Thymus (tissue), 11 donors: ENCODE measurements at regions not wholly inside any gene's neighbourhood (a gene's known extent, or its start where the extent isn't known, plus 50 kb on each side); places are given as distances from the start of the nearest gene placed in this dataset.

ENCODE experiments used
- DNase-seq, 9 donors: peaks; one replicate each; pipeline ENCODE4 v3.0.0-alpha.2; 2013; ENCODE audit warnings: low spot score in 9 of 9, low read depth in 6 of 9, missing footprints in 1 of 9
- H3K27ac ChIP-seq, 2 donors: one replicate each; pipeline ENCODE4 v1.5.1; 2013; ENCODE audit warnings: control low read depth in 1 of 2, low read depth in 1 of 2, low read length in 1 of 2, mild to moderate bottlenecking in 1 of 2, moderate library complexity in 1 of 2
- H3K27me3 ChIP-seq, 2 donors: one replicate each; pipeline ENCODE4 v1.5.1; 2013; ENCODE audit warnings: low read length in 1 of 2; ENCODE audit not compliant: control insufficient read depth in 2 of 2, insufficient read depth in 1 of 2
- H3K36me3 ChIP-seq, 2 donors: one replicate each; pipeline ENCODE4 v1.5.1; 2013; ENCODE audit warnings: low read length in 1 of 2, mild to moderate bottlenecking in 1 of 2, moderate library complexity in 1 of 2; ENCODE audit not compliant: control insufficient read depth in 2 of 2, insufficient read depth in 2 of 2
- H3K4me1 ChIP-seq, 2 donors: one replicate each; pipeline ENCODE4 v1.5.1; 2013; ENCODE audit warnings: low read length in 2 of 2; ENCODE audit not compliant: control insufficient read depth in 2 of 2, insufficient read depth in 2 of 2
- H3K4me3 ChIP-seq, 2 donors: one replicate each; pipeline ENCODE4 v1.5.1; 2013; ENCODE audit warnings: low read length in 2 of 2, control low read depth in 1 of 2, mild to moderate bottlenecking in 1 of 2
- H3K9me3 ChIP-seq, 2 donors: one replicate each; pipeline ENCODE4 v1.5.1; 2013; ENCODE audit warnings: low read length in 1 of 2, mild to moderate bottlenecking in 1 of 2; ENCODE audit not compliant: control insufficient read depth in 2 of 2, insufficient read depth in 1 of 2
- WGBS: extraction: QIAGEN DNeasy Blood & Tissue Kit; methylation state at CpG from one replicate; pipeline ENCODE4 v1.1.7; 2013; 5-methylcytosine and 5-hydroxymethylcytosine counted together
- donor health status: healthy.

DNA sequence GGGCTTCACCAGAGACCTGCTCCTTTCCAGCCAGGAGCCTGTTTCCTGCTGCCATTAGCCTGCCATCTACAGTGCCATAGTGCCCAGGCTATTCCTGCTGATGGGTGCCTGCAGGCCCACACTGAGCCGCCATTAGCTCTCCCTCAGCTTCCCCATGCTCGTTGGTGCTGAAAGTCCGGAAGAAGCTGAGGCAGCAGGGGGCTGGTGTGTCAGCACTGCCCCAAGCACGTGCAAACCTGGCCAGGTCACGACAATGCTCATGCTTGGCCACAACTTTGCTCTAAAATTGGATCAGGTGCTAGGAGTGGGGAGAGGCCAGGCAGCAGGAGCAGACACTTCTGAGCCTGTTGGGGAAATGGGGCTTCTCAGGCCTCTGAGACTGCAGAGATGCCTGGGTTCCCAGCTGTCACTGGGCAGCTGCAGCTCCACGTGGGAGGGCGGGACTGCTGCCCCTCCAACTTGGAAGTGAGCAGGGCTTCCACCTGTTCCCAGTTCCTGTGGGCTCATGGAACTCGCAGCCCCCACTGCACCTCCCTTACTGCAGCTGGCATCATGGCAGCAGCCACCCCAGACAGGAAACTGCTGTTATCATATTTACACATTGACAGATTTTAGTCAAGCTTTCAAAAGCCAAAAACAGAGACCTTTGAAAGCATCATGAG, 913.9 kb downstream of the FSTL5 start:
- Histone ChIP-seq H3K27me3 (no peaks in the 10 kb centered on the region), H3K9me3 (peaks cover 3 to 18% of the 10 kb centered on the region in 2 donors), H3K4me1 (no peaks in the 10 kb centered on the region), H3K36me3 (no peaks in the 10 kb centered on the region), H3K4me3 (no peak overlapping the region), H3K27ac (no peak overlapping the region)
- no peak for DNase-seq
- WGBS = 93% methylated on average over 8 of the region's 8 CpGs

DNA sequence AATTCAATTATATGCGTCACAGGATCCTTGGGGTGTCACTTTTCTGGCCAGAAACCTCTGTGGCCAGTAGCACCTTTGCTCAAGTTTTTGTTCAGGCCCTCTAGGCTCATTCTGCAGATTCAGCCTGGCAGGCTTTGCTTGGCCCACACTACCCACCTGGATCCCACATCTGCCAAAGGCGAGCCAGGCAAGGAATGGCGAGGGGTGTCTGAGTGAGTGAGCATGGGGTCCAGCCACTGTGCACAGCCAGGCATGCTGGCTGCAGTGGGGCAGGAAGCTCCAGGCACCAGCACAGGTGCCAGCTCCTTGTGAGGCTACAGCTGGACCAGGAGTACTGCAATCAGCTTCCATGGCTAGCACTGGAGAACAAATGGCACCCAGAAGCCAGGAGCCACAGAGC, 914.9 kb downstream of the FSTL5 start:
- no peak for DNase-seq
- Histone ChIP-seq H3K4me3 (no peak overlapping the region), H3K36me3 (no peaks in the 10 kb centered on the region), H3K4me1 (no peaks in the 10 kb centered on the region), H3K27ac (no peak overlapping the region), H3K9me3 (peaks cover 3 to 15% of the 10 kb centered on the region in 2 donors), H3K27me3 (no peaks in the 10 kb centered on the region)
- 97% methylated on average over 3 of the region's 3 CpGs for WGBS

DNA sequence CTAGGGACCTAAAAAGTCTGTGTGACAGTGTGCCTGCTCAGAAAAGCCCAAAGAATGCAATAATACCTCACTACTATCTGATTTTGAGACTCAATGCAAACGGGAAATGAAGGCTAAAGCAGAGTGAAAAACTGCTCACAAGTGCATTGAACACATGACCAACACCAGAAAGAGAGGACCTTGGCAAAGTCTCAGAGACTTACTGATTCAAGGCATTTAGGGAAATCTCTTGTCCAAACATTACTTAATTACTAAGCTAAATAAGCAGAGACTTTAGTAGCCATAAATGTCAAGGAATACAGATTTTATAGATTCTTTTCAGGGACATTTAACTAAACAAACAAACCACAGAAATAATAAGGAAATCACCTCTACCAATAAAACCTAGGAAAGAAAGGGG, 916.0 kb downstream of the FSTL5 start:
- Histone ChIP-seq H3K4me3 (no peak overlapping the region), H3K27me3 (no peaks in the 10 kb centered on the region), H3K9me3 (peaks cover 3 to 15% of the 10 kb centered on the region in 2 donors), H3K36me3 (no peaks in the 10 kb centered on the region), H3K4me1 (no peaks in the 10 kb centered on the region), H3K27ac (no peak overlapping the region)
- 77% methylated on average over 1 of the region's 1 CpG for WGBS
- no peak for DNase-seq

DNA sequence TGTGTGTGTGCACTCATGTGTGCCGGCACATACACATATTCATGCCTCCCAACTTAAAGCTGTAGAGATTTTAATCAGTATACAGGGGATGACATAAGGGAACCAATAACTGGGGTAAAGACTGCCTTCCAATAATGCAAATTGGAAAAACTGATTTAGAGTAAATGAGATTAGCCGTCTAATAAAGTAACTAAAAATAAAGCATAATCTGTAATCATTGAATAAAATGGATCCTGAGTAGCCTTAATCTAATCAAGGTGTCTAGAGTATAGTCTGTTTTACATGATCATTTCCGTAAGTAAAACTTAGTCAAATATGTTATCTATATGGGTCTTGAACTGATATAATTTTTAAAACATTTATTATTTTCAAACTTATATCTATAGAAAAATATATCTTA, 925.8 kb downstream of the FSTL5 start:
- no peaks in the 10 kb centered on the region for H3K36me3 ChIP-seq
- H3K27ac ChIP-seq = no peak overlapping the region
- no peak overlapping the region for H3K4me3 ChIP-seq
- DNase-seq = no peak
- no peaks in the 10 kb centered on the region for H3K9me3 ChIP-seq
- H3K4me1 ChIP-seq = no peaks in the 10 kb centered on the region
- 92% methylated on average over 3 of the region's 3 CpGs for WGBS
- H3K27me3 ChIP-seq = no peaks in the 10 kb centered on the region

DNA sequence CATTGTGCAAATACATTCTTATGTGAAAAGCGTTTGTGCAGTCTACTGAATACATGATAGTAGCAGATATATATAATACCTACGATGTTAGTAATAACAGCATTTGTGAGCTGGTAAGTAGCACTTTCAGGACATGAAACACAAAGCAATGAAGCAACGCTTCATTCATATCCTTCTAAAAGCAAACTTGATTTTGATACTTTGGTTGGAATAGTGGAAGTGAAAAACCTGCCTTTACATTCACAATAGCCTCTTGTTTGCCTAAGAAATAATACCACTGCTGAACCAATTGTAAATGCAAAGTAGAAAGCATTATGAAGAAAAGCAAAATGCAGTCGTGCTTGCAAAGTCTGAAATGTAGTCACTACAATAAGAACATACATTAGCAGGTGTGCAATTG, 926.3 kb downstream of the FSTL5 start:
- WGBS = 89% methylated on average over 4 of the region's 4 CpGs
- H3K9me3 ChIP-seq = no peaks in the 10 kb centered on the region

DNA sequence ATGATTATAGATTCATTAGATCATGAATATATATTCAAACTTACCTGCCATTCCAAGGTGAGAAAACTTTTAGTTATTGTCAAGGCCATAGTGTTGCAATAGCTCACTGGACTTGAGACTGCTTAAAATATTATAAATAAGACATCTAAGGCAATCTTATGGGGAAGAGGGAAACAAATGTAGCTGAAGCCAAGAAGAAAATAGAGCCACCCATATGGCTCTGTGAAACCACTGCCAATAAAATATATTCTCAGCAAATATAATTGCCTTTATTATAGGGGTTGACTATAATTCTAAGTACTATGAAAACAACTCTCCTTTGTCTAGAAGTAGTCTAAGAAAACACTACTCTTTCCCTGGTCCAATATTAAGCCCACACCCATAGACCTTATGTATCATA, 938.5 kb downstream of the FSTL5 start:
- Histone ChIP-seq H3K4me1 (no peaks in the 10 kb centered on the region), H3K4me3 (no peak overlapping the region), H3K27me3 (no peaks in the 10 kb centered on the region), H3K36me3 (no peaks in the 10 kb centered on the region), H3K9me3 (peaks cover 0 to 2% of the 10 kb centered on the region in 2 donors), H3K27ac (no peak overlapping the region)
- no peak for DNase-seq

More for the DNA sequence above, 926.3 kb downstream of the FSTL5 start:
- H3K27ac ChIP-seq = no peak overlapping the region
- DNase-seq = no peak
- H3K36me3 ChIP-seq = no peaks in the 10 kb centered on the region
- H3K4me3 ChIP-seq = no peak overlapping the region
- H3K27me3 ChIP-seq = no peaks in the 10 kb centered on the region
- H3K4me1 ChIP-seq = no peaks in the 10 kb centered on the region

DNA sequence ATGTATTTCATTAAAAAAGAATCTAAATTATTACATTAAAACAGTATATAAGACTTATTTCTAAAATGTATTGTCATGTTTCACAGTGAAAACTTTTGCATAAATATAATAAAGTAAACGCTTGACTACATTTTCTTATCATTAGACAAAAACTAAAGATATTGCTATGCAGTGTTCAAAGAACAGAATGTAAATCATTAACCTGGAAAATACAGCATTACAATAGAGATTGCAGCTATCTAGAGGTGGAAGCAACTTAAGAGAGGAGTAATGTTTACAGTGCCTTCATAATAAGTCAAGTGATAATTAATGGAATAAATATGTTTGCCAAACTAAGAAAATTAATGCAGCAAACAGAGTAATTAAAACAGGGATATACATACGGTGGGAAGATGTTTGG, 940.9 kb downstream of the FSTL5 start:
- no peaks in the 10 kb centered on the region for H3K4me1 ChIP-seq
- no peaks in the 10 kb centered on the region for H3K36me3 ChIP-seq
- H3K9me3 ChIP-seq = peaks cover 0 to 2% of the 10 kb centered on the region in 2 donors
- WGBS = 97% methylated on average over 2 of the region's 2 CpGs
- H3K4me3 ChIP-seq = no peak overlapping the region
- no peaks in the 10 kb centered on the region for H3K27me3 ChIP-seq
- H3K27ac ChIP-seq = no peak overlapping the region
- DNase-seq = no peak

DNA sequence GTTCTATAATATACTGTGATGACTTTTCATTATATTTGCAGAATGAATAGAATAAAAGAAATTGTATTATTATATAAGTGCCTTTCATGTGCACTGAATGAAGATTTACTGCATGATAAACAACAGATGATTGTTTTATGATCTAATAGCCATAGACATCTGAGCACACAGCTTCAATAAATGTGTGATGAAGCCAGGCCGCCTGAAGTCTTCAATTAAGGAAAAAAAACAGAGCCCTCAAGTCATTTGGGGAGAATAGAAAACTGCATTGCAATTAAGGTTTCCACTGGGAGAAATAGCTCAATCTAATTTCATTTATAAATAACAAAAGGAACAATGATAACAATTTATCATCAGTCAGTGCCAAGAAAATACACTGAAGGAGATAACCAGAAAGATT, 955.2 kb downstream of the FSTL5 start:
- no peak for DNase-seq
- H3K9me3 ChIP-seq = peaks cover 0 to 5% of the 10 kb centered on the region in 2 donors
- H3K27ac ChIP-seq = no peak overlapping the region
- H3K4me1 ChIP-seq = no peaks in the 10 kb centered on the region
- H3K27me3 ChIP-seq = no peaks in the 10 kb centered on the region
- WGBS = 75% methylated on average over 1 of the region's 1 CpG
- H3K4me3 ChIP-seq = no peak overlapping the region
- H3K36me3 ChIP-seq = no peaks in the 10 kb centered on the region

DNA sequence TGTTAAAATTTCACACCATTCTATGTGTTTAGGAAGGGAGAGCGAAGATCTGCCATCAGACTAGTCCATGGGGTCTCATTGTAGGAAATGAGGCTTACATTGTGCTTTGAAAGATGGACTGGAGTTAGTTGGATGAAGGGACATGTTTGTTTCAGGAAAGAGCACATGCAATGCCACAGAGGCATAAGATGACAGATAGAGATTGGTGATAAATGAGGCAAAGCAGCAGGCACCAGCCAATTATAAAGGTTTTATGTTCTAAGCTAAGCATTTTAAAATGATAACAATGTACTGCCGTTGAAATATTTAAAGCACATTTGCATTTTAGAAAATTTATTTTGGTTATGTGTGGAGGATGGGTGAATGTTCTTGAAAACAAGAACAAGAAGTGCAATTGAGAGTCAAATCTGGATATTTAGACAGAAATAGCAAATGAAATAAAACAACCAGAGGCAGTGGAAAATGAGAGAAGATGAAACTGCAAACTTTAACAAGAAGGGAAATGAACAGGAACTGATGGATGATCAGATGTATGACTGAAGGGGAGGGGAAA, 957.2 kb downstream of the FSTL5 start:
- H3K4me1 ChIP-seq = no peaks in the 10 kb centered on the region
- WGBS = 85% methylated on average over 2 of the region's 2 CpGs
- H3K36me3 ChIP-seq = no peaks in the 10 kb centered on the region
- H3K4me3 ChIP-seq = no peak overlapping the region
- peaks cover 0 to 6% of the 10 kb centered on the region in 2 donors for H3K9me3 ChIP-seq
- H3K27me3 ChIP-seq = no peaks in the 10 kb centered on the region
- no peak for DNase-seq
- H3K27ac ChIP-seq = no peak overlapping the region
